NCI-H345 (cell line): ENCODE measurements at regions not wholly inside any gene's neighbourhood (a gene's known extent, or its start where the extent isn't known, plus 50 kb on each side); places are given as distances from the start of the nearest gene placed in this dataset.
"Not testable (repeated sequence)": the region's sequence is repeated elsewhere in the genome, so short reads cannot be mapped to it uniquely, and the experiment has no call there.

Experiments used
- DNase-seq: peaks from one replicate; lab custom pipeline; 2025; lab: John Stamatoyannopoulos, UW

DNA sequence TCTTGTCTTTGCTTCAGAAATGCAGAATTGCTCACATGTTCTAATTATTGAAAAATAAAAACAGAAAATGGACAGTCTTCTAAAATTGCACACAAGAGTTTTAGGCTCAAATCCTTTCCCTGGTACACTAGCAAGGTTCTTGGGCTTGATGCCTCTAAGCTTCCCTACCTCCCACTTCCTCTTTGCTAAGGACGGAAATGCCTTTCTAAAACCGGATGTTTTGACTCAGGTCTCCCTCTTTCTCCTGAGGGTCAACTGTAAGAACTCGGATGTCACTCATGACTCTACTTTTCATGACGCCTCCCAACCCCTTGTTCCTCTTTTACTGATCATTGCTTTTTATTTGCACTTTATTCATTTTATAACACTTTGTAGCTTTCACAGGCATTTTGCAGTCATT, 613.5 kb downstream of the C6orf118 start:
- DNase-seq: no peak

GRCh38 chr6:164694386-164694785, 615.0 kb downstream of the C6orf118 start:
- DNase-seq: no peak

GRCh38 chr6:164693944-164694343, 615.5 kb downstream of the C6orf118 start:
- no peak for DNase-seq

GRCh38 chr6:164692772-164693510, 616.5 kb downstream of the C6orf118 start:
- no peak for DNase-seq

DNA sequence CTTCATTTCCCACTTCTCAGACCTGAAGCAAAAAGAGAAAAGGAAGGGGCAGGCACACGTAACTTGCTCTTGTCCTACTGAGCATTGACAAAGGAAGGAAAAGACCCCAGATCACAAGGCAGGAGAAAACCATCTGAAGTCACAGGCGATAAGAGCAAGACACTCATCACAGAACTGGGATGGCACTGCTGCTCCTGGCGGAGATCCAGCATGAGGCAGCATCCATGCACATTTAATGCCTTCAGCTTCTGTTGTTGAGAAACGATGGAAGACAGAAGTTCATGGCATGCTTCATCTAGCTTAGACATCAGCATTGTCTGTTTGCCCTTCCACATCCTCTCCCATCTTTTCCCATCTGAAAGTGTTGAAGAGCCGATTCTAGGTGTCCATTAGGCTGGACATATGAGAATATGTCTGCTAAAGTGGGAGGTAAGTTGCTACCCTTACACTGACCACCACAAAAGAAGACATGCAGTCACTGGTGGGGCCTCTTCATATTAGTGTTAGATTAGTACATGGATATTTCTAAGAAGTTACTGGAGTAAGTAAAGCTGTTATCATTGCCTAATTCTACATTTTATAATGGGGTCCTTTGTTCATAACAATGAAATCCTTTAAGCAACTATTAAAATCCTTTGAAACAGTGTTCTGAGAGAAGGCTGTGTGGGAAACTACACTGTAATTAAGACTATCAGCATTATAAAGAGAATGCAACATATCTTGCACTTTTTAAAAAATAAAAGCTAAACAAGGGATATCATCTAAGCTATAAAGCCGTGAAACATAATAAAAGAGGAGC, 618.5 kb downstream of the C6orf118 start:
- no peak for DNase-seq

- no peak for DNase-seq
Measured at GRCh38 chr6:164690241-164690640, 619.2 kb downstream of the C6orf118 start.

- no peak for DNase-seq
Measured at GRCh38 chr6:164665328-164665727, 644.1 kb downstream of the C6orf118 start.

DNA sequence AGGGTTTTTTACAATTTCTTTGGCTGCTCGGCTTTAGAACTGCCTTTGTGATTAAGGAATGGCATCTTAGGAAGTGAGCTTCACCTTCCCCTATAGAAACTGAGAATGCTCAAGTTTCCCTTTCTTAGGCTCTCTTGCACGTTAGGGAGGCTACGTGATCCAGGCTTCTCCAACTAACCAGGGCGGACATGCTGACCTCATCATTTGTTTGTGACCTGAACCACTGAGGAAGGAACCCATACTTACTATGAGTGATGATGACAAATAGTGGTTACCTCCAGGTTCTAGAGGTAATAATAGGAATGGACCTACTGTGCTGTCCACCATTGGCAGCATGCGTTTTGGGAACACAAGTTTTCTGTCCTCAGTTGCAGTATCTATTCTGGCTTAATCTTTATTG, 645.8 kb downstream of the C6orf118 start:
- no peak for DNase-seq

GRCh38 chr6:164661716-164662115, 647.7 kb downstream of the C6orf118 start:
- no peak for DNase-seq

- no peak for DNase-seq
Measured at GRCh38 chr6:164660781-164661180, 648.6 kb downstream of the C6orf118 start.

DNA sequence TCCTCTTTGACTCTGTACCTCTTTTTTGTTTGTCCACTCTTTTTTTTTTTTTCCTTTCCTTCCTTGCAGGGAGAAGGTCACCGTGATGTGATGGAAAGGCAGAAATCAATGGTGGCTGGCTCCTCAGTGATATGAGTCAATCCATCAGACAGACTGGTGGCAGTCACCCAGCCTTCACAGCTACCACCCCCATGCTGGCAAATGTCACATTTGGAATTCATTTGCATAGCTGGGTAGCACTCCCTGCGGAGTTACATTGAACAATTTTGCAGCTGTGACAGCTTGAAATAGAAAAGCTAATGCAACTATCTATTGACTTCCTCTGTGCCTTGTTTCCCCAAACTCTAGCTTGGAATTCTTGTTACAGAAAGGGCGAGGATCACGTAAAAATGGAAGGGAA, 668.4 kb downstream of the C6orf118 start:
- DNase-seq: peak; percentile 65

- no peak for DNase-seq
Measured at GRCh38 chr6:164628302-164628931, 681.0 kb downstream of the C6orf118 start.

- DNase-seq: no peak
Measured at GRCh38 chr6:164616917-164617524, 692.4 kb downstream of the C6orf118 start.

DNA sequence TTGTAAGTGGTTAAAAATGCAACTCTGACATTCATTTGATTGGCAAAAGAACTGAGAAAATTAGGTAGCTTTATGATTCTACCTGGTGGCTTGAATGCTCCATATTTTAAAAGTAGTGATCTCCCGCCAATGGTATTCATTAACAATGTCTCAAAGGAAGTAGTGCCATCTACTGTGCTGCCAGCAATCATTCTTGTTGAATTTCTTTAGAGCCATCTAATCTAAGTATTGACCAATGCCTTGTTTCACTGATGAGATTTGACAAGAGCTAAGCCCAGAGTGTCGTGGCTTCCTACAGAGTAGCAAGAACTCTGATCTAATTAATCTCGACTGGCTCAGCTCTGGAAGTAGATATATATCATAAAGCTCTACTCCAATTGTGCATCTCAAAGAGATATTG, 696.7 kb downstream of the C6orf118 start:
- DNase-seq: no peak

GRCh38 chr6:164610859-164611258, 698.5 kb downstream of the C6orf118 start:
- not testable (repeated sequence) for DNase-seq

DNA sequence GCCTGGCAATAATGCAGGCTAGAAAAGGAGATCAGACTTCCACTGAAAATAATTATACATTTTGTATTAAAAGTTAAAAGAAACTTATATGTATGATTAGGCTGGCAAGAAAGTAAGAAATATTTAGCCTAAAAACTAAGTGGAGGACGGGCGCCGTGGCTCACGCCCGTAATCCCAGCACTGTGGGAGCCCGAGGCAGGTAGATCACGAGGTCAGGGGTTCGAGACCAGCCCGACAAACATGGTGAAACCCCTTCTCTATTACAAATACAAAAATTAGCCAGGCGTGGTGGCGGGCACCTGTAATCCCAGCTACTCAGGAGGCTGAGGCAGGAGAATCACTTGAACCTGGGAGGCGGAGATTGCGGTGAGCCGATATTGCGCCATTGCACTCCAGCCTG, 707.0 kb downstream of the C6orf118 start:
- DNase-seq: not testable (repeated sequence)

- DNase-seq: no peak
Measured at GRCh38 chr6:164581563-164581962, 727.8 kb downstream of the C6orf118 start.

GRCh38 chr6:164579035-164579434, 730.4 kb downstream of the C6orf118 start:
- no peak for DNase-seq

DNA sequence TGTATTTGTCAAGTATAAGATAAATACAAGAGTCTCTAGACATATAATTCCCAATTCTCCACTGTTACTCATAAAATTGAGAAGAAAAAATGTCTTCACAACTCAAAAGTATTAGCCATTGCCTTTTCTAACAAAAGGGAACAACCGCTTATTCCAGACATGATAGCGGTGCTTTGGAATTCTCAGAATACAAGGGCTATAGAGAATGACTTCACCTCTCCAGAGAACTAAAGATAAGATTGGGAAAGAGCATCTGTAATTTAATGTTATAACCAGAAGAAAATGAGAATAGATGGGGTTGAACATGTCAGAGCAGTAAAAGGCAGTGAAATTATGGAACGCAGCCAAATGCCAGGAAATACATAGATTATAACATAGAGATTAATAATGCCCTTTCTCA, 730.8 kb downstream of the C6orf118 start:
- DNase-seq: no peak

DNA sequence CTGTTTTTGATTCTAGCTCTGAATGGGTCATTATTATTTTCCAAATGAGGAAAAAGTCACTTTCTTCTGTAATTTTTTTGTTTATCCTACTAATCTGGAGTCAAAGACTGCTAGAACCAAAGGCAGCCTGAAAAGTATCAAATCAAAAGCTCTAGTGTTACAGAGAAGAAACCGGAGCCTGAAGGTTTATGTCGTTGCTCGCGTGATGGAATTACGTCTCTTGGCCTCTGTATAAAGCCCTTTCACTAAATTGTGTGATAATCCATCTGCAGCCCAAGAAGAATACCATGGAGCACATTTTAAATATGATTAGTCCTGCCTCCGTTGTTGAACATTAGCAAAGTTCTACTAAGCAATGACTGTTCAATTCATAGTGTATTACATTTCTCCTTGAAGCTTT, 738.6 kb downstream of the C6orf118 start:
- DNase-seq: no peak

GRCh38 chr6:164569509-164569908, 739.9 kb downstream of the C6orf118 start:
- no peak for DNase-seq

- DNase-seq: no peak
Measured at GRCh38 chr6:164563924-164564323, 745.5 kb downstream of the C6orf118 start.

DNA sequence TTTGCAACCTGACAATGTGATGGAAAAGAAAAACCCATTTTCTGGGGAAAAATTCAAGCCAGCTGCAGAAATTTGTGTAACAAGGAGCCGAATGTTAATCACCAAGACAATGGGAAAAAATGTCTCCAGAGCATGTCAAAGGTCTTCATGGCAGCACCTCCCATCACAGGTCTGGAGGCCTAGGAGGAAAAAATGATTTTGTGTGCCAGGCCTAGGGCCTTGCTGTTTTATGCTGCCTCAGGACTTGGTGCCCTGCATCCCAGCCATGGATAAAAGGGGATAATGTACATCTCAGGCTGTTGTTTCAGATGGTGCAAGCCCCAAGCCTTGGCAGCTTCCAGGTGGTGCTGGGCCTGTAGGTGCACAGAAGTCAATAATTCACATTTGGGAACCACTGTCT, 747.7 kb downstream of the C6orf118 start:
- no peak for DNase-seq
